ENCODE measurements at regions not wholly inside any gene's neighbourhood (a gene's known extent, or its start where the extent isn't known, plus 50 kb on each side); places are given as distances from the start of the nearest gene placed in this dataset.
"Not testable (repeated sequence)": the region's sequence is repeated elsewhere in the genome, so short reads cannot be mapped to it uniquely, and the experiment has no call there.

GRCh38 chr5:68823301-68823700, 270.5 kb upstream of the SLC30A5 start:
- DNase-seq = no peak

GRCh38 chr5:68830377-68830898, 263.4 kb upstream of the SLC30A5 start:
- DNase-seq = no peak

GRCh38 chr5:68834491-68834981, 259.3 kb upstream of the SLC30A5 start:
- DNase-seq = no peak

DNA sequence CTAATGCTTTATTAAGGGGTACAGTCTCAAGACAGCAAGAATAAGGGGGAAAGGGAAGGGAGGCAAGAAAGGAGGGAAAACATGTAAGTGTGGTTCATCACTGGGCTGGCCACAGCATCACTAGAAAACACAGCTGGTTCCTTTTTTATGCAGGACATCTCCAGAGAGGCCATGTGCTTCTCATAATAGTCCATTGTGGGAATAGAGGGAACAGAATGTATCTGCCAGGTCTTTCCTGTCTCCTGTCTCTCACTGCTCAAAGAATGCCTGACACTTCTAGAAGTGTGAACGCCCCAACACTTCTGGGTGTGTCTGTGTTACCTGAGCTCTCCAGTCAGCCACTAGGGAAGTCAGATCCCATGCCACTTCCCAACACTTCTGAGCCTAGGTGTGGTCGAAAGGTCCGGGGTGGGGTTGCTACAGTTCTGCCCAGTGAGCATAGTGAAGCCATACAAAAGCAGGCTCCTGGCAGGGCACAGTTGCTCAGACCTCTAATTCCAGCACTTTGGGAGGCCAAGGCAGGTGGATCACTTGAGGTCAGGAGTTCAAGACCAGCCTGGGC, 255.6 kb upstream of the SLC30A5 start:
- no peak for DNase-seq

- no peak for DNase-seq
Observed at GRCh38 chr5:68839019-68839552, 254.7 kb upstream of the SLC30A5 start.

DNA sequence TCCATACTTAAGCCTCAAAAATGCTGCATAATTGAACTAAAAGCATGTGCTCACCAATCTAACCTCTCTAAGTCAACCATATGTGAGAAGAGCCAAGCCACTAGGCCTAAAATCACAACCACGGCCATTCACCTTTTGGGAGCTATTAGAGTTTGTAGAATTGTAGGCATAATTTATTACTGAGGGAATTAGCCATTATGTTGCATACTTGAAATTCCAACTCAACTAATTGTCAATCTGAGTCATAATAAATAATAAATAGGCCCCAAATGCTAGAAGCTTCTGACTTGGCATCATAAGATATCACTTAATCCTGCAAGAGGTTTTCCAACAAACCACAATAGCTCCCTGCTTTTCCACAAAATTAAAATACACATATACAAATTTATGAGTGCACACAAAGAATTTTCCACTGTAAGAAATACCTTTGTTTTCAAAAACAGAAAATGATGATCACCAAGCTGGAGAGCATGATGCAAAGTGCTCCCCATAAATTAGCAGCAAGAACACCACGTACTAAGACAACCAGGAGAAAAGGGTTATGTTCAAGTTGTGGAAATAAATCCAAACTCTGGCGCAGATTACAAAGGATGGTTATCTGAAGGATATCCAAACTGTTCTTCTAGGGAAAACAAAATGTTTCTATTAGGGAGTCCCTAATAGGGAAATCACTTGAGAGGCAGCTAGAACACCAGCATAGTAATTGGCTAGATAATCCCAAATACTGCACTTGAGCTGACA, 250.0 kb upstream of the SLC30A5 start:
- no peak for DNase-seq

DNA sequence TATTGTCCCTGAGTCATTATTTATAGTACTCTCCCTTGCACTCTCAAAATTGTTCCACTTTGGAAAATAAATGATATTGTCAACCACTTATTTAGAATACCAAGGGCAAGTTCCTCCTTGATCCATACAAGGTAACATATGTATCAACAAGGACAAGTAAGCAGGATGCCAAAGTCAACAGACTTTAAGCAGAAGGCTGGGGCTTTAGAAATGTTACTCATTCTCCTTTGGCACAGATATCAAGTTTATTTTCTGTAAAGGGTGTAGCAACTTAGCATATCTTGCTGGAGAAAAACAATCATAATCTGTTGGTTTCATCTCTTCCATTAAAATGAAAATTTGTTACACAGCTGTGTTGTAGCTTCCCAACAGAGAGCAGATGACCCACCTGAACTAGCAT, 248.7 kb upstream of the SLC30A5 start:
- DNase-seq = no peak

- no peak for DNase-seq
Observed at GRCh38 chr5:68846828-68847227, 247.0 kb upstream of the SLC30A5 start.

DNA sequence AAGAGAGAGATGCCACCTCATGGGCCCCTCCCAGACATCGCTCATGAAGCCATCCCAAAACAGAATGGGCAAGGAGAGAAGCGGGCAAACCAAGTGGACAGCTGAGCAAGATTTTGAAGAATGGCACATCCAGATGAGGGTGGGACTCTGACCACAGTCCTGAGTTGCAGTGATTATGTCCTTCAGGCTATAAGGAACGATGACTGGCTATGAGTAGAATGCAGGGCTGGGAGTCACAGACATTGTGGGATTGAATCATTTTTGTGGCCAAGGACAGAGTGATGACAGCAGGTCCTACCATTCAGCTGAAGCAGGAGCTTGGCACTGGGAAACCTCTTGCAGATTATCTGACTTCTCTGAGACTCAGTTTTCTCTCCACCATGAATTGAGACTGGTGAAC, 245.7 kb upstream of the SLC30A5 start:
- DNase-seq = no peak

- DNase-seq = no peak
Observed at GRCh38 chr5:68849103-68849502, 244.7 kb upstream of the SLC30A5 start.

GRCh38 chr5:68849906-68850305, 243.9 kb upstream of the SLC30A5 start:
- no peak for DNase-seq

DNA sequence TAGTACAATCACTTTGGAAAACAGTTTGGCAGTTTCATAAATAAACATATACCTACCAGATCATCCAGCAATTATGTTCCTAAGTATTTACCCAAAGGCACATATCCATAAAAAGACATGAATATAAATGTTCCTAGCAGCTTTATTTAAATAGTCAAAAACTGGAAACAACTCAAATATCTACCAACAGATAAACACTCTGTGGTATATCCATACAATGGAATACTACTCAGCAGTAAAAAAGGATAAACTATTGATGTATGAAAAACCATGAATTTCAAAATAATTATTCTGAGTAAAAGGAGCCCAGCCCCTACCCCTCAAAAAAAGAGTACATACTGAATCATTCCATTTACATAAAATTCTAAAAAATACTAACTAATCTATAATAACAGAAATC, 232.7 kb upstream of the SLC30A5 start:
- no peak for DNase-seq

DNA sequence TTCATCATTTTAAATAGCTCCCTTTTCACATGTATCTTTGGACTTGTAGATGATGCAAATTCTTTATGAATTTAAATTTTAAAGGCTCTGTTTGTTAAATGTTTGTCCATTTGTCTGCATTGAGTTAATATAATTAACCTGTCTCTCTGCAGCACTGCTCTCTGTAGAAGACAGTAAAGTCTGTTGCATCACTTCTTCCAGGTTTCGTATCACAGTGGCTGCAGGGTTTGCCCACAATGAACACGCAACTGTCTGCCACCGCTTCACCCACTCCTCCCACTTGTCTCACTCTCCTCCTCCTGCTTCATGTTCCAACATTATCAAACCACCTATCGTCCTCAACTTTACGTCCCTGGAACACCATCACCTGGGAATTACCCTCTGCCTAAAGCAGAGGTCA, 231.3 kb upstream of the SLC30A5 start:
- no peak for DNase-seq

DNA sequence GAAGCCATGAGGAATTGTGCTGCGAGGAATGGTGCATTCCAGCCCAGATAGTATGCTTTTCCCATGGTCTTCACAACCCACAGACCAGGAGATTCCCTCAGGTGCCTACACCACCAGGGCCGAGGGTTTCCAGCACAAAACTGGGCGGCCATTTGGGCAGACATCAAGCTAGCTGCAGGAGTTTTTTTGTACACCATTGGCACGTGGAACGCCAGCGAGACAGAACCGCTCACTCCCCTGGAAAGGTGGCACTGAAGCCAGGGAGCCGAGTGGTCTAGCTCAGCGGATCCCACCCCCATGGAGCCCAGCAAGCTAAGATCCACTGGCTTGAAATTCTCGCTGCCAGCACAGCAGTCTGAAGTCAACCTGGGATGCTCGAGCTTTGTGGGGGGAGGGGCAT, 228.6 kb upstream of the SLC30A5 start:
- not testable (repeated sequence) for DNase-seq

DNA sequence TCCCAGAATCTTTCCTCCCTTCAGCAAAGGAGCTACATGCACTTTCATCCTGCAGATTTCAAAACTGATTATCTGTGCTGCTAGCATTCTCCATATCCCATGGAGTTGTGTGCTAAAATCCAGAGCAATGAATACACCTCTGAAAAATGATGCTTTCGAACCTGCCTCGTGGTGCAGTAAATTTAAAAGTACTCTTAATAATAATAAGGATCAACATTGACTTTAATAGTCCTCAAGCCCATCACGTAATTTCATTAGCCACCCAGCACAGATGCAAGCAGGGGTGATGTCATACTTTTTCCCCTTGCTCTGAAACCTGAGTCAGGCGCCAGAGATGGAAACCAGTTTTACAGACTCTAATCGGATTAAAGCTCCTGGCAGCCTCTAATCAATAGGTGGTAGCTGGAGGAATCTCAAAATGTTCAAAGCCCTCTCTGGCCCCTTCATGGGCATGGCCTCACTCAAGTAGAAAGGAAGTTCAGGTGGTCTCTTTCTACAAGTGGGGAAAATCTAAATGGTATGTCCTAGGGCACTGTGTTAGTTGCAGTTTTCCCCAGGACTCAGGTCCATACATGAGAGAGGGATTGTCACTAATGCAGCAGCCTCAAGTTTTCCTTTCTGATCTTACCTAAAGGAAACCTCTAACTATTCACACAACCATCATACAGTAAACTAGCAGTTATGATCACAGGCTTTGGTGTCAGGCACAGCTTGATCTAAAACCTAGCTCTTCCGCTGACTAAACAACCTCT, 221.6 kb upstream of the SLC30A5 start:
- no peak for DNase-seq

- no peak for DNase-seq
Observed at GRCh38 chr5:68873198-68873597, 220.6 kb upstream of the SLC30A5 start.

DNA sequence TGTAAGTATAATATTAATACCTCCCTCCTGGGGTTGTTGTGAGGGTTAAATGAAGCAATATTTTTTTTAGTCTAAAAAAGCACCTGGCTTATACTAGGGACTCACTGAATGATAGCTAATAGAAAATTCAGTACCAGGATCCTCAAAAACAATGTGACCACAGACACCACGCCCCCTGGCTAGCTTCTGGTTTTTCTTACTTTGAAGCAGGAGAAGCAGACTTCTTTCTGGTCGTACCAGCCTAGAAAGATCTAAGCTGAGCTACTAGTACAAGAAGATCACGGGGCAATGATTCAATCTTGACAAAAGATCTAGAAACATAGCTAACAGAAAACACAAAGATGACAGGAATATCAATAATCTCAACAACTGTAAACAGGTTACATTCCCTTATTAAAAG, 218.5 kb upstream of the SLC30A5 start:
- no peak for DNase-seq

DNA sequence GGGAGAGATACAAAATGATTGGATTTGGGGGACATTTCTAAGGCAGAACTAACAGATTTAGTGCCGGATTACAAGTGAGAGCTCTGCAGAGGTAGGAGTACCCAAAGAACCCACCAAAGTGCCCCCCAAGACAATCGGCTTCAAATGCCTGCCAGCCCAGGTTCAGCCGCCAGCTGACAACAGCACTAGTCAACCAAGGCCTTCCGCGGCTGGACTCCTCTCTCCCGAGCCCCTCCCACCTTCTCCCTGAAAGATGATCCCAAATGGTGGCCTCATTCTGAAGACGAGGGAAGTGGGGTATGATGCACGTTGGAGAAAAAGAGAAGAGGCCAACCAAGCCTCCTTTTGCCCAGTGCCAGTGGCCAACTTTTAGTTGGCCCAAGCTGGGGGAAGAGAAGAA, 210.4 kb upstream of the SLC30A5 start:
- DNase-seq = no peak

GRCh38 chr5:68884144-68884754, 209.6 kb upstream of the SLC30A5 start:
- DNase-seq = no peak

- DNase-seq = no peak
Observed at GRCh38 chr5:68884883-68885282, 208.9 kb upstream of the SLC30A5 start.

GRCh38 chr5:68886814-68887213, 207.0 kb upstream of the SLC30A5 start:
- DNase-seq = no peak

DNA sequence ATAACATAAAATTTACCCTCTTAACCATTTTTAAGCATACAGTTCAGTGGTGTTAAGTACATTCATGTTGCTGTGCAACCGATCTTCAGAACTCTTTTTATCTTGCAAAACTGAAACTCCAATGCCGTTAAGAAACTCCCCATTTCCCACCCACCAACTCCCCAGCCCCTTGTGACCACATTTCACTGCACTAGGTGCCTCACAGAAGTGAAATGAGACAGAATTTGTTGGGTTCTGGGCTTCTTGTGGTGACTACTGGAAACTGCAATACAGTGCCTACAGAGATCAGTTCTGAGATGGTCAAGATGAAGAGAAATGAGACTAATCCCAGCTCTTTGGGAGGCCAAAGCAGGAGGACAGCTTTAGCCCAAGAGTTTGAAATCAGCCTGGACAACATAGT, 202.1 kb upstream of the SLC30A5 start:
- DNase-seq = no peak

GRCh38 chr5:68894673-68895072, 199.1 kb upstream of the SLC30A5 start:
- DNase-seq = no peak

All from HCEC 1CT (cell line).